ENCODE measurements at regions not wholly inside any gene's neighbourhood (a gene's known extent, or its start where the extent isn't known, plus 50 kb on each side); places are given as distances from the start of the nearest gene placed in this dataset.

DNA sequence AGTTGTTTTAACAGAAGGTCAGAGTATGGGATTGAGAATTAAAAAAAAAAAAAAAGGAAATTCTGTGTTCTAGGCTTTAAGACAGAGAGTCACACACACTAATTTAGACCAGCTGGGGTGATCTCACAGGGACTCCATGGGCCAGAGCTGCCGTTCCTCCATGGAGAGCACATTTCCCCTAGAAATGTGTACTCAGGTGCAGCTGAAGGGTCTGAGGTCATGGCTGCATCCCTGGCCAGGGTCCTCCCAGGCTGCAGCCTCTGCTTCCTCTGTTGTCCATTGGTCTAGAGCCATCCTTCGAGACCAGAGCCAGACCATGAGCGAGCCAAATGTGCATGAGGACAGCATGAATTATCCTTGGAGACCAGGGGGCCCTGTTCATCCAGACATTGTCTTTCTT is 190.1 kb upstream of the TNP1 start:
- no peaks in the 10 kb centered on the region for H3K27me3 ChIP-seq (ENCODE audit: control insufficient read depth, insufficient read depth, low read length)
- H3K27ac ChIP-seq (ENCODE audit: low read length), result no peak overlapping the region
- intact Hi-C loops (cut with micrococcal nuclease; ENCODE audit: unreplicated experiment) (no loop called here), in situ Hi-C loops (cut with HindIII; ENCODE audit: low pct_unique_long_range_greater_than_20kb, low sequenced_read_pairs) (no loop called here)
- ATAC-seq (no peak), DNase-seq (ENCODE audit: low read depth, low spot score) (no peak)
- TF ChIP-seq SIN3A (IDR thresholded peaks at IDR 0.05; ENCODE audit: borderline replicate concordance, insufficient read depth, low read depth, low read length) (no peak), TCF7L2 (IDR thresholded peaks at IDR 0.05; ENCODE audit: low read depth, low read length) (no peak), POLR2AphosphoS5 (IDR thresholded peaks at IDR 0.05; ENCODE audit: low read depth, low read length) (no peak)
- TF ChIP-seq, protein P1, sequence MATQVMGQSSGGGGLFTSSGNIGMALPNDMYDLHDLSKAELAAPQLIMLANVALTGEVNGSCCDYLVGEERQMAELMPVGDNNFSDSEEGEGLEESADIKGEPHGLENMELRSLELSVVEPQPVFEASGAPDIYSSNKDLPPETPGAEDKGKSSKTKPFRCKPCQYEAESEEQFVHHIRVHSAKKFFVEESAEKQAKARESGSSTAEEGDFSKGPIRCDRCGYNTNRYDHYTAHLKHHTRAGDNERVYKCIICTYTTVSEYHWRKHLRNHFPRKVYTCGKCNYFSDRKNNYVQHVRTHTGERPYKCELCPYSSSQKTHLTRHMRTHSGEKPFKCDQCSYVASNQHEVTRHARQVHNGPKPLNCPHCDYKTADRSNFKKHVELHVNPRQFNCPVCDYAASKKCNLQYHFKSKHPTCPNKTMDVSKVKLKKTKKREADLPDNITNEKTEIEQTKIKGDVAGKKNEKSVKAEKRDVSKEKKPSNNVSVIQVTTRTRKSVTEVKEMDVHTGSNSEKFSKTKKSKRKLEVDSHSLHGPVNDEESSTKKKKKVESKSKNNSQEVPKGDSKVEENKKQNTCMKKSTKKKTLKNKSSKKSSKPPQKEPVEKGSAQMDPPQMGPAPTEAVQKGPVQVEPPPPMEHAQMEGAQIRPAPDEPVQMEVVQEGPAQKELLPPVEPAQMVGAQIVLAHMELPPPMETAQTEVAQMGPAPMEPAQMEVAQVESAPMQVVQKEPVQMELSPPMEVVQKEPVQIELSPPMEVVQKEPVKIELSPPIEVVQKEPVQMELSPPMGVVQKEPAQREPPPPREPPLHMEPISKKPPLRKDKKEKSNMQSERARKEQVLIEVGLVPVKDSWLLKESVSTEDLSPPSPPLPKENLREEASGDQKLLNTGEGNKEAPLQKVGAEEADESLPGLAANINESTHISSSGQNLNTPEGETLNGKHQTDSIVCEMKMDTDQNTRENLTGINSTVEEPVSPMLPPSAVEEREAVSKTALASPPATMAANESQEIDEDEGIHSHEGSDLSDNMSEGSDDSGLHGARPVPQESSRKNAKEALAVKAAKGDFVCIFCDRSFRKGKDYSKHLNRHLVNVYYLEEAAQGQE (IDR thresholded peaks at IDR 0.05; ENCODE audit: insufficient read depth in 1 of 2, low read depth in 2 of 2, low read length in 1 of 2), result no peak
- TF ChIP-seq, protein P2, sequence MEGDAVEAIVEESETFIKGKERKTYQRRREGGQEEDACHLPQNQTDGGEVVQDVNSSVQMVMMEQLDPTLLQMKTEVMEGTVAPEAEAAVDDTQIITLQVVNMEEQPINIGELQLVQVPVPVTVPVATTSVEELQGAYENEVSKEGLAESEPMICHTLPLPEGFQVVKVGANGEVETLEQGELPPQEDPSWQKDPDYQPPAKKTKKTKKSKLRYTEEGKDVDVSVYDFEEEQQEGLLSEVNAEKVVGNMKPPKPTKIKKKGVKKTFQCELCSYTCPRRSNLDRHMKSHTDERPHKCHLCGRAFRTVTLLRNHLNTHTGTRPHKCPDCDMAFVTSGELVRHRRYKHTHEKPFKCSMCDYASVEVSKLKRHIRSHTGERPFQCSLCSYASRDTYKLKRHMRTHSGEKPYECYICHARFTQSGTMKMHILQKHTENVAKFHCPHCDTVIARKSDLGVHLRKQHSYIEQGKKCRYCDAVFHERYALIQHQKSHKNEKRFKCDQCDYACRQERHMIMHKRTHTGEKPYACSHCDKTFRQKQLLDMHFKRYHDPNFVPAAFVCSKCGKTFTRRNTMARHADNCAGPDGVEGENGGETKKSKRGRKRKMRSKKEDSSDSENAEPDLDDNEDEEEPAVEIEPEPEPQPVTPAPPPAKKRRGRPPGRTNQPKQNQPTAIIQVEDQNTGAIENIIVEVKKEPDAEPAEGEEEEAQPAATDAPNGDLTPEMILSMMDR (IDR thresholded peaks at IDR 0.05), result no peak
- BruUV-seq (replicated peaks), result no TSS peak
- POLR2A ChIA-PET, result interaction anchor here (0.6 kb wide), 1 partner anchor 103 kb away, joined by 3 read pairs; no protein-coding TSS in a partner anchor
- CTCF ChIA-PET, result no interaction called here
- H3K9me3 ChIP-seq (ENCODE audit: control insufficient read depth, insufficient read depth, low read depth, low read length), result no peaks in the 10 kb centered on the region
- H3K4me1 ChIP-seq (ENCODE audit: control insufficient read depth, insufficient read depth, low read length), result no peaks in the 10 kb centered on the region
- no peak overlapping the region for H3K4me3 ChIP-seq (ENCODE audit: low read depth in 2 of 2, low read length in 2 of 2)
- no peaks in the 10 kb centered on the region for H3K36me3 ChIP-seq (ENCODE audit: control insufficient read depth, insufficient read depth, low read length)

DNA sequence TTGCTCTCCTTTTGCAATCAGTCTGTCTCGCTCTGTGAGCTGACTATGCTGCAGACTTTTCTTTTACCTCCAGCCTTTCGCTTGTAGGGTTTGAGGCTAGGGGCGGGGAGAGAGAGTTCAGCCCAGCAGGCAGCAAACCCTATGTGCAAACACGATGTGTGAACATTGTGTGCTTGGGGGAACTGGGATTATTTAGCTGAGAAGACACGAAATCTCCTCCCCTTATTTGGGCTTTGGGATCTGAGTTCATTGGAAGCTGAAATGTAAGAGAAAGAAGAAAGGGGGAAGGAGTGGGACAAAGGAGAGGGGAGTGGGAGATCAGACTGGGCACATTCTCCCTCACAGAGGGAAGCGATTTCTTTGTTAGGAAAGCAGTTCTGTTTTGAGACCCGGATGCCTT is 189.6 kb upstream of the TNP1 start:
- H3K27me3 ChIP-seq (ENCODE audit: control insufficient read depth, insufficient read depth, low read length), result no peaks in the 10 kb centered on the region
- H3K4me3 ChIP-seq (ENCODE audit: low read depth in 2 of 2, low read length in 2 of 2), result no peak overlapping the region
- H3K4me1 ChIP-seq (ENCODE audit: control insufficient read depth, insufficient read depth, low read length), result no peaks in the 10 kb centered on the region
- in situ Hi-C loops (cut with HindIII; ENCODE audit: low pct_unique_long_range_greater_than_20kb, low sequenced_read_pairs), result no loop called here
- DNase-seq (ENCODE audit: low read depth, low spot score), result no peak
- TF ChIP-seq SIN3A (IDR thresholded peaks at IDR 0.05; ENCODE audit: borderline replicate concordance, insufficient read depth, low read depth, low read length) (no peak), POLR2AphosphoS5 (IDR thresholded peaks at IDR 0.05; ENCODE audit: low read depth, low read length) (no peak), TCF7L2 (IDR thresholded peaks at IDR 0.05; ENCODE audit: low read depth, low read length) (no peak)
- TF ChIP-seq, protein P2 (IDR thresholded peaks at IDR 0.05), result no peak
- TF ChIP-seq, protein P1 (IDR thresholded peaks at IDR 0.05; ENCODE audit: insufficient read depth in 1 of 2, low read depth in 2 of 2, low read length in 1 of 2), result no peak
- H3K9me3 ChIP-seq (ENCODE audit: control insufficient read depth, insufficient read depth, low read depth, low read length), result no peaks in the 10 kb centered on the region
- H3K36me3 ChIP-seq (ENCODE audit: control insufficient read depth, insufficient read depth, low read length), result no peaks in the 10 kb centered on the region
- H3K27ac ChIP-seq (ENCODE audit: low read length), result no peak overlapping the region
- no peak for ATAC-seq
- intact Hi-C loops (cut with micrococcal nuclease; ENCODE audit: unreplicated experiment), result no loop called here
- CTCF ChIA-PET, result no interaction called here
- no TSS peak for BruUV-seq (replicated peaks)
- POLR2A ChIA-PET, result no interaction called here

Data from Panc1 (cell line).